ENCODE measurements at regions not wholly inside any gene's neighbourhood (a gene's known extent, or its start where the extent isn't known, plus 50 kb on each side); places are given as distances from the start of the nearest gene placed in this dataset.
A peak's percentile ranks its signal among the peaks of the same experiment; 100 is the strongest.
"Not testable (repeated sequence)": the region's sequence is repeated elsewhere in the genome, so short reads cannot be mapped to it uniquely, and the experiment has no call there.

- DNase-seq (ENCODE audit: low read depth): no peak
Measured at GRCh38 chr5:91607675-91608074, 224.6 kb upstream of the ARRDC3 start.

- no peak for DNase-seq (ENCODE audit: low read depth)
Measured at GRCh38 chr5:91599863-91600262, 216.7 kb upstream of the ARRDC3 start.

- DNase-seq (ENCODE audit: low read depth): no peak
Measured at GRCh38 chr5:91598216-91598615, 215.1 kb upstream of the ARRDC3 start.

GRCh38 chr5:91595424-91595823, 212.3 kb upstream of the ARRDC3 start:
- no peak for DNase-seq (ENCODE audit: low read depth)

GRCh38 chr5:91591076-91591475, 208.0 kb upstream of the ARRDC3 start:
- DNase-seq (ENCODE audit: low read depth): no peak

- no peak for DNase-seq (ENCODE audit: low read depth)
Measured at GRCh38 chr5:91586232-91586631, 203.1 kb upstream of the ARRDC3 start.

- DNase-seq (ENCODE audit: low read depth): no peak
Measured at GRCh38 chr5:91584352-91584751, 201.2 kb upstream of the ARRDC3 start.

GRCh38 chr5:91566012-91566411, 182.9 kb upstream of the ARRDC3 start:
- DNase-seq (ENCODE audit: low read depth): not testable (repeated sequence)

- no peak for DNase-seq (ENCODE audit: low read depth)
Measured at GRCh38 chr5:91562922-91563321, 179.8 kb upstream of the ARRDC3 start.

GRCh38 chr5:91541696-91542095, 158.6 kb upstream of the ARRDC3 start:
- no peak for DNase-seq (ENCODE audit: low read depth)

GRCh38 chr5:91538179-91538578, 155.1 kb upstream of the ARRDC3 start:
- no peak for DNase-seq (ENCODE audit: low read depth)

GRCh38 chr5:91535499-91535898, 152.4 kb upstream of the ARRDC3 start:
- no peak for DNase-seq (ENCODE audit: low read depth)

- DNase-seq (ENCODE audit: low read depth): no peak
Measured at GRCh38 chr5:91534332-91534731, 151.2 kb upstream of the ARRDC3 start.

- no peak for DNase-seq (ENCODE audit: low read depth)
Measured at GRCh38 chr5:91532779-91533178, 149.7 kb upstream of the ARRDC3 start.

- DNase-seq (ENCODE audit: low read depth): no peak
Measured at GRCh38 chr5:91532281-91532680, 149.2 kb upstream of the ARRDC3 start.

GRCh38 chr5:91528831-91529230, 145.7 kb upstream of the ARRDC3 start:
- no peak for DNase-seq (ENCODE audit: low read depth)

GRCh38 chr5:91521785-91522184, 138.7 kb upstream of the ARRDC3 start:
- no peak for DNase-seq (ENCODE audit: low read depth)

- no peak for DNase-seq (ENCODE audit: low read depth)
Measured at GRCh38 chr5:91521334-91521733, 138.2 kb upstream of the ARRDC3 start.

- DNase-seq (ENCODE audit: low read depth): no peak
Measured at GRCh38 chr5:91514400-91514799, 131.3 kb upstream of the ARRDC3 start.

GRCh38 chr5:91503321-91503720, 120.2 kb upstream of the ARRDC3 start:
- no peak for DNase-seq (ENCODE audit: low read depth)

- no peak for DNase-seq (ENCODE audit: low read depth)
Measured at GRCh38 chr5:91500758-91501157, 117.6 kb upstream of the ARRDC3 start.

GRCh38 chr5:91499943-91500531, 116.9 kb upstream of the ARRDC3 start:
- DNase-seq (ENCODE audit: low read depth): peak; percentile 44

- DNase-seq (ENCODE audit: low read depth): no peak
Measured at GRCh38 chr5:91495699-91496098, 112.6 kb upstream of the ARRDC3 start.

- no peak for DNase-seq (ENCODE audit: low read depth)
Measured at GRCh38 chr5:91494447-91494996, 111.4 kb upstream of the ARRDC3 start.

Measured in fibroblast of the conjunctiva (primary cell).